Stimulated activated CD4-positive, alpha-beta T cell treated with anti-CD3 and anti-CD28 coated beads, Interleukin-4, amount 100 ng/mL, for 1 hour (primary cell): ENCODE measurements at regions not wholly inside any gene's neighbourhood (a gene's known extent, or its start where the extent isn't known, plus 50 kb on each side); places are given as distances from the start of the nearest gene placed in this dataset.
"Not testable (repeated sequence)": the region's sequence is repeated elsewhere in the genome, so short reads cannot be mapped to it uniquely, and the experiment has no call there.

Experiments
- DNase-seq: peaks from one replicate; pipeline ENCODE4 v3.0.0-alpha.2; 2020

- DNase-seq: no peak
These were observed 67.7 kb downstream of the SMIM20 start for GRCh38 chr4:25981749-25982148.

GRCh38 chr4:25982962-25983361 lies 68.9 kb downstream of the SMIM20 start:
- DNase-seq: no peak

GRCh38 chr4:25984266-25984665 lies 70.2 kb downstream of the SMIM20 start:
- DNase-seq: no peak

- no peak for DNase-seq
These were observed 70.8 kb downstream of the SMIM20 start for GRCh38 chr4:25984796-25985195.

GRCh38 chr4:25986807-25987206 lies 72.8 kb downstream of the SMIM20 start:
- DNase-seq: no peak

GRCh38 chr4:25991340-25991739 lies 77.3 kb downstream of the SMIM20 start:
- DNase-seq: no peak

GRCh38 chr4:25993395-25994185 lies 79.6 kb downstream of the SMIM20 start:
- DNase-seq: peak; percentile 11

GRCh38 chr4:25994577-25994976 lies 80.6 kb downstream of the SMIM20 start:
- not testable (repeated sequence) for DNase-seq

GRCh38 chr4:26000274-26000950 lies 86.4 kb downstream of the SMIM20 start:
- no peak for DNase-seq

- no peak for DNase-seq
These were observed 87.4 kb downstream of the SMIM20 start for GRCh38 chr4:26001413-26001812.

- DNase-seq: no peak
These were observed 87.8 kb downstream of the SMIM20 start for GRCh38 chr4:26001816-26002215.

GRCh38 chr4:26003056-26003455 lies 89.0 kb downstream of the SMIM20 start:
- DNase-seq: no peak

GRCh38 chr4:26004290-26004689 lies 90.3 kb downstream of the SMIM20 start:
- DNase-seq: no peak

GRCh38 chr4:26005764-26006163 lies 91.7 kb downstream of the SMIM20 start:
- DNase-seq: no peak

- no peak for DNase-seq
These were observed 94.7 kb downstream of the SMIM20 start for GRCh38 chr4:26008737-26009136.

GRCh38 chr4:26009502-26009901 lies 95.5 kb downstream of the SMIM20 start:
- DNase-seq: no peak

- no peak for DNase-seq
These were observed 96.3 kb downstream of the SMIM20 start for GRCh38 chr4:26010304-26010703.

- DNase-seq: no peak
These were observed 99.6 kb downstream of the SMIM20 start for GRCh38 chr4:26013629-26014028.

GRCh38 chr4:26015133-26015651 lies 101.2 kb downstream of the SMIM20 start:
- DNase-seq: no peak

- DNase-seq: no peak
These were observed 101.9 kb downstream of the SMIM20 start for GRCh38 chr4:26015906-26016305.

GRCh38 chr4:26017531-26017930 lies 103.5 kb downstream of the SMIM20 start:
- no peak for DNase-seq

GRCh38 chr4:26017961-26018700 lies 104.1 kb downstream of the SMIM20 start:
- DNase-seq: not testable (repeated sequence)

GRCh38 chr4:26020083-26020668 lies 106.2 kb downstream of the SMIM20 start:
- no peak for DNase-seq
